Heart left ventricle (tissue), 13 donors: ENCODE measurements at regions not wholly inside any gene's neighbourhood (a gene's known extent, or its start where the extent isn't known, plus 50 kb on each side); places are given as distances from the start of the nearest gene placed in this dataset.

Experiments used
- POLR2A ChIP-seq, 2 donors: fragments of 450-650 bp; IDR thresholded peaks; one replicate each; pipeline ENCODE4 v1.6.1; 2017; ENCODE audit warnings: antibody characterized with exemption in 2 of 2, mild to moderate bottlenecking in 2 of 2, moderate library complexity in 2 of 2
- TF ChIP-seq, protein P1 (sequence below), 12 donors: fragments of 200-600 bp; sonication (generic) in 4 of 12; IDR thresholded peaks; one replicate each; pipeline versions ENCODE4 v1.5.0 to v1.8.0; 2018 to 2022; ENCODE audit warnings: antibody characterized with exemption in 12 of 12, mild to moderate bottlenecking in 5 of 12
- donor health status: ischemic (EF 13 %, LVEDD 7.1; RV severe dilation, severe dysfunction).
- donor health status: DM: no; HTN: yes; CAD: no.
- donor health status: DM: no; HTN: no; CAD: no.
- donor health status: ischemic (EF 25% LVEDD 6.9; RV normal size, moderate dysfunction).
- donor health status: ischemic (EF 25% LVEDD 5.7; RV mildly dilated, moderate dysfunction).
- donor health status: ischemic (EF 35%, LVEDD 5.7; RV mildly dilated, moderate dysfunction).
- donor health status: nonischemic (EF 11% LVEDD 7.7; RV severe dilation, severe dysfunction).
- donor health status: DM: yes; HTN: yes; CAD: no.
- donor health status: PGD.
- donor health status: ischemic (EF 29% LVEDD 5.4; RV normal size, mild dysfunction).
- donor health status: nonischemic (EF 23%, LVEDD 6.1; RV moderate dilation, normal function).

DNA sequence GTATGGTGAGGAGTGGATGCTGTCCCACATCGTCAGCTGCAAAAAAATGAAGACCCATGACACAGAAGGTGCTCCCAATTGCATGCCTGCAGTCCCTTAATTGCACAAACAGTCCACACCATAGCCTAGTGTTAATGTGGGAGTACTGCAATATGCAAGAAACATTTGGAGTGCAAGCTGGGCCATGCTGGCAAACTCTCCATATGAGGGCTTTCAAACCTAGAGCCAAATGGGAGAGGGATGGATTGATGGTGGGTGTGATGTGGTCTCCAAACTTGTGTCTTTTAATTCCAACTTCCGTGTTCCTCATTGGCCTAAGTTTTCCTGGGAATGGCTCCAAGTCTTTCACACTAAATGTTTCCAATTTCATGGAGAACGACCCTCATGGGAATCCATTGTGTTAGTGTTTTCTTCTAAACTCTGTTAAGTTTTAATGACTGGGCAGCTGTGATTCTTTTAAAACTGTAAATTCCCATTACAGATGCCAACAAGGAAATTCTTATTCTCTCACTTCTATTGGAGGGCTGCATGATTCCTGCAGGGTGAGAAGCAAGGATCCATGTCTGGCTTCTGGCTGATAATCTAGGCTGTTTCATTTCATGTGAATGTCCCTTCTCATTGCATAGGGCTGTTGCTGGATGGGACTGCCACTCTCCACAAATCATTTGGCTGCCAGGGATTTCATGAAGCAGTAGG lies 745.3 kb upstream of the TSPY4 start:
- TF ChIP-seq, protein P1, sequence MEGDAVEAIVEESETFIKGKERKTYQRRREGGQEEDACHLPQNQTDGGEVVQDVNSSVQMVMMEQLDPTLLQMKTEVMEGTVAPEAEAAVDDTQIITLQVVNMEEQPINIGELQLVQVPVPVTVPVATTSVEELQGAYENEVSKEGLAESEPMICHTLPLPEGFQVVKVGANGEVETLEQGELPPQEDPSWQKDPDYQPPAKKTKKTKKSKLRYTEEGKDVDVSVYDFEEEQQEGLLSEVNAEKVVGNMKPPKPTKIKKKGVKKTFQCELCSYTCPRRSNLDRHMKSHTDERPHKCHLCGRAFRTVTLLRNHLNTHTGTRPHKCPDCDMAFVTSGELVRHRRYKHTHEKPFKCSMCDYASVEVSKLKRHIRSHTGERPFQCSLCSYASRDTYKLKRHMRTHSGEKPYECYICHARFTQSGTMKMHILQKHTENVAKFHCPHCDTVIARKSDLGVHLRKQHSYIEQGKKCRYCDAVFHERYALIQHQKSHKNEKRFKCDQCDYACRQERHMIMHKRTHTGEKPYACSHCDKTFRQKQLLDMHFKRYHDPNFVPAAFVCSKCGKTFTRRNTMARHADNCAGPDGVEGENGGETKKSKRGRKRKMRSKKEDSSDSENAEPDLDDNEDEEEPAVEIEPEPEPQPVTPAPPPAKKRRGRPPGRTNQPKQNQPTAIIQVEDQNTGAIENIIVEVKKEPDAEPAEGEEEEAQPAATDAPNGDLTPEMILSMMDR (IDR thresholded peaks at IDR 0.05), result peak in 1 of 12 donors; percentile 11
- no peak for TF ChIP-seq POLR2A (IDR thresholded peaks at IDR 0.05)
